ENCODE measurements at regions not wholly inside any gene's neighbourhood (a gene's known extent, or its start where the extent isn't known, plus 50 kb on each side); places are given as distances from the start of the nearest gene placed in this dataset.

- TF ChIP-seq CTCF (IDR thresholded peaks at IDR 0.05; ENCODE audit: insufficient read depth, missing control alignments), result no peak
- no peak for DNase-seq (ENCODE audit: insufficient read length, low spot score)
- no peak for FAIRE-seq
Observed at GRCh38 chrX:87236830-87237440, 280.7 kb upstream of the KLHL4 start.

- TF ChIP-seq CTCF (IDR thresholded peaks at IDR 0.05; ENCODE audit: insufficient read depth, missing control alignments), result no peak
- DNase-seq (ENCODE audit: insufficient read length, low spot score) (no peak), FAIRE-seq (no peak)
Observed at GRCh38 chrX:87265518-87265917, 252.1 kb upstream of the KLHL4 start.

DNA sequence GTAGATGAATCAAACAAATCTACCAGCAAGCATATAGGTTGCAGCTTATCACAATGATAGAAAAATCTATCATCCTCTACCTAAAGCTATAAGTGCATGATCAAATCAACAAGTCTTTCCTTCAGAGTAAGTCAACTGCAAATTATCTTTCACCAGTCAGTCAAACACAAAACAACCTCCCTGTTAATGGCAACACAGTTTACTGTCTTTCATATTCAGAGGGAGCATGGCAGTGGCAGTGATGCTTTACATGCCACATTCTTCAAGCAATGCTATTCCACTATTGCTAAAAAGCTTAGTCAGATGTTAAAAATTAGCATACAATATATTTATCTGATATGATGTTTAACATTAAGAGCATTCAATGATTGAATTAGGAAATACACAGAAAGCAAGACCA lies 245.1 kb upstream of the KLHL4 start:
- FAIRE-seq, result peak; percentile 29
- TF ChIP-seq CTCF (IDR thresholded peaks at IDR 0.05; ENCODE audit: insufficient read depth, missing control alignments), result no peak
- no peak for DNase-seq (ENCODE audit: insufficient read length, low spot score)

DNA sequence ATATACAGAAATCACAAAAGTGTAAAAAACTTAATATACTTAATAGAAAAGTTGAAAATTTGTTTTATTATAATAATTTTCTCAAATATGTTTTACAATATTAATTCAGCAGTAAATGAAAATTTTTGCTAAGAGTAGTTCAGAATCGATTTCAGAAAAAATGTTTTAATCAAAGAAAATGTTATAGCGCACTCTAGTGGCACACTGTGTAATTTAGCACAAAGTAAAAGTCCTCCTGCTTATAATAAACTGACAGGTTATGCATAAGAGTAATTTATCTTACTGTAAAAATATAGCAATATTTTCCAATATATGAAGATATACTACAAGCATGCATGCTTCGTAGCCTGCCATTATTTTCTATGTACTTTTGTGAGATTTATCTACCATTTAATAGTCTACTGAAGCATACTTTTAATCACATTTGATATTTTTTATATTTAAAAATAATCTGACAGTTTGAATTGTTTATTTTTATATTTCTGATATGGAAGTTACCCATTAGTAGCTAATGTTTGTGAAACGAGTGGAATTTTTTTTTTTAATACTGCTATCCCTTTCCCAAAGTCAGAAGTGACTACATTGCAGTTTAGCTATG lies 217.9 kb upstream of the KLHL4 start:
- no peak for DNase-seq (ENCODE audit: insufficient read length, low spot score)
- peak; percentile 49 for TF ChIP-seq CTCF (IDR thresholded peaks at IDR 0.05; ENCODE audit: insufficient read depth, missing control alignments)
- no peak for FAIRE-seq

GRCh38 chrX:87310780-87311179 lies 206.8 kb upstream of the KLHL4 start:
- TF ChIP-seq CTCF (IDR thresholded peaks at IDR 0.05; ENCODE audit: insufficient read depth, missing control alignments), result no peak
- FAIRE-seq (no peak), DNase-seq (ENCODE audit: insufficient read length, low spot score) (no peak)

DNA sequence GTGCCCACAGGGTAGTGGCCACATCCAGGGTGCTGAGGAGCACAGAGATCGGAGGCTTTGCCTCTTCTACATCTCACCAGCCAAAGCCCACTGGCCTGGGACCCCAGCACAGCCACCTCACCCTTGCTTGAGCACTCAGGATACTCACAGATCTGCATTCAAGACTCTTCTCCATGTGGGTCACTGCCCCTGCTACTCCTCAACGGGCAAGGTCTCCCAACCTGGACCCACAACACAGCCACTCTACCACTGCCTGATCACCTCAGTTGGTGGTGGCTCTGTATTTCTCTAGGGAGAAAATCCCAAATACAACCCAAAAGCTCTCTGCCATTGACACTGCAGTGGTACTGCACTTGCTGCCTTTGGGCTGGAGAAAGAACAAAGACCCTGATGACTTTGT lies 190.3 kb upstream of the KLHL4 start:
- FAIRE-seq, result no peak
- TF ChIP-seq CTCF (IDR thresholded peaks at IDR 0.05; ENCODE audit: insufficient read depth, missing control alignments), result no peak
- no peak for DNase-seq (ENCODE audit: insufficient read length, low spot score)

DNA sequence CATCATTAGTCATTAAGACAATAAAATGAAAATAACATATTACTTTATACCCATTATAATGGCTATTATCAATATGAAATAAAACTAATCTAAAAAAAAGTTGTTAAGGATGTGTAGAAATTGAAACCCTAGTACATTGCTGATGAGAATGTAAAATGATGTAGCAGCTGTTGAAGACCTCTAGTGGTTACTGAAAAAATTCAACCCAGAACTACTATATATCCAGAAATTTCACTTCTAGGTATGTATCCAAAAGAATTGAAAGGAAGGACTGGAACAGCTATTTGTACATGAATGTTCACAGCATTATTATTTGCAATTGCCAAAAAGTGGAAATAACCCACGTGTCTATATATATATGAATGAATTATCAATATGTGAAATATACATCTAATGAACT lies 180.3 kb upstream of the KLHL4 start:
- FAIRE-seq (no peak), DNase-seq (ENCODE audit: insufficient read length, low spot score) (no peak)
- TF ChIP-seq CTCF (IDR thresholded peaks at IDR 0.05; ENCODE audit: insufficient read depth, missing control alignments), result no peak

Measured in D721Med (cell line).